IMR-90 (cell line): ENCODE measurements at regions not wholly inside any gene's neighbourhood (a gene's known extent, or its start where the extent isn't known, plus 50 kb on each side); places are given as distances from the start of the nearest gene placed in this dataset.

Experiments
- ATAC-seq: fragments of 200-7000 bp; cut with Tn5 transposase; 2 replicates; pipeline ENCODE4 v1.9.1; 2020; ENCODE audit warnings: low read depth, mild to moderate bottlenecking, moderate library complexity
- BruUV-seq: library from RNA; stranded (reverse); fragments of 400-500 nt; replicated peaks from 2 replicates; lab custom pipeline; 2021; lab: Mats Ljungman, UMichigan
- CTCF ChIA-PET: fragments of 300-600 bp; formaldehyde crosslinking; extraction: SDS; loops from one replicate; lab custom pipeline; 2021; ENCODE audit warnings: antibody characterized with exemption; lab: Yijun Ruan, JAX
- POLR2A ChIA-PET: fragments of 300-600 bp; sonication (Branson Sonifier 250); formaldehyde crosslinking; loops from one replicate; lab custom pipeline; 2022; ENCODE audit warnings: antibody characterized with exemption; ENCODE audit not compliant: unreplicated experiment; lab: Charles Lee
- DNase-seq: peaks from one replicate; pipeline ENCODE4 v3.0.0; 2013
- H2AFZ ChIP-seq: replicated peaks from 2 replicates; pipeline ENCODE3; 2013; ENCODE audit warnings: low read length, mild to moderate bottlenecking; ENCODE audit not compliant: poor library complexity
- H2AK5ac ChIP-seq: 2 replicates; pipeline ENCODE4 v1.6.1; 2013; ENCODE audit warnings: low read depth, low read length, inconsistent platforms
- H2AK9ac ChIP-seq: replicated peaks from 2 replicates; pipeline ENCODE3; 2013; ENCODE audit warnings: mild to moderate bottlenecking, low read depth, low read length, moderate library complexity; ENCODE audit not compliant: poor library complexity
- H2BK120ac ChIP-seq: 2 replicates; pipeline ENCODE4 v1.6.1; 2013; ENCODE audit warnings: low read depth, low read length, inconsistent platforms
- H2BK15ac ChIP-seq: 3 replicates; pipeline ENCODE4 v1.6.1; 2013; ENCODE audit warnings: low read depth, low read length, inconsistent platforms
- H2BK20ac ChIP-seq: 2 replicates; pipeline ENCODE4 v1.6.1; 2013; ENCODE audit warnings: low read depth, mild to moderate bottlenecking, inconsistent platforms, low read length, moderate library complexity
- H2BK5ac ChIP-seq: 2 replicates; pipeline ENCODE4 v1.6.1; 2013; ENCODE audit warnings: mild to moderate bottlenecking, low read depth, low read length, inconsistent platforms; ENCODE audit not compliant: poor library complexity, severe bottlenecking
- H3K14ac ChIP-seq: replicated peaks from 2 replicates; pipeline ENCODE4 v1.6.1; 2013; ENCODE audit warnings: low read depth, low read length, inconsistent platforms
- H3K18ac ChIP-seq: 2 replicates; pipeline ENCODE4 v1.6.1; 2013; ENCODE audit warnings: low read depth, low read length, control low read depth
- H3K23ac ChIP-seq: 2 replicates; pipeline ENCODE4 v1.6.1; 2013; ENCODE audit warnings: low read depth, low read length, inconsistent platforms
- H3K27ac ChIP-seq: 2 replicates; pipeline ENCODE4 v1.5.1; 2013; ENCODE audit warnings: mild to moderate bottlenecking, control low read depth, low read length; ENCODE audit not compliant: insufficient read depth
- H3K27me3 ChIP-seq: 2 replicates; pipeline ENCODE4 v1.6.1; 2013; ENCODE audit warnings: low read length; ENCODE audit not compliant: control insufficient read depth, insufficient read depth
- H3K36me3 ChIP-seq: 2 replicates; pipeline ENCODE4 v1.6.1; 2013; ENCODE audit warnings: low read length, mixed read lengths; ENCODE audit not compliant: control insufficient read depth, insufficient read depth
- H3K4ac ChIP-seq: 2 replicates; pipeline ENCODE4 v1.6.1; 2013; ENCODE audit warnings: low read depth, low read length, inconsistent platforms
- H3K4me1 ChIP-seq: 2 replicates; pipeline ENCODE4 v1.6.1; 2013; ENCODE audit warnings: low read length, mixed read lengths; ENCODE audit not compliant: control insufficient read depth, insufficient read depth
- H3K4me2 ChIP-seq: 2 replicates; pipeline ENCODE4 v1.6.1; 2013; ENCODE audit warnings: low read depth, mild to moderate bottlenecking, control low read depth, low read length, moderate library complexity
- H3K4me3 ChIP-seq: 2 replicates; pipeline ENCODE4 v1.5.1; 2013; ENCODE audit warnings: low read depth, mild to moderate bottlenecking, control low read depth, low read length, moderate library complexity; ENCODE audit not compliant: insufficient read depth
- H3K56ac ChIP-seq: 2 replicates; pipeline ENCODE4 v1.6.1; 2013; ENCODE audit warnings: low read length, inconsistent platforms; ENCODE audit not compliant: insufficient read depth; ENCODE audit errors: extremely low read depth
- H3K79me1 ChIP-seq, 2 experiments: 2 replicates each; pipeline ENCODE4 v1.6.1; 2013; ENCODE audit warnings: low read length in 2 of 2, inconsistent platforms in 1 of 2, low read depth in 1 of 2
- H3K9ac ChIP-seq: 2 replicates; pipeline ENCODE4 v1.6.1; 2013; ENCODE audit warnings: low read depth, low read length, control low read depth
- H3K9me1 ChIP-seq: 2 replicates; pipeline ENCODE4 v1.6.1; 2013; ENCODE audit warnings: low read length, inconsistent platforms; ENCODE audit not compliant: insufficient read depth
- H3K9me3 ChIP-seq: 2 replicates; pipeline ENCODE4 v1.6.1; 2013; ENCODE audit warnings: low read length; ENCODE audit not compliant: control insufficient read depth, insufficient read depth
- H4K20me1 ChIP-seq: 2 replicates; pipeline ENCODE4 v1.6.1; 2013; ENCODE audit warnings: low read length, inconsistent platforms; ENCODE audit not compliant: insufficient read depth
- H4K5ac ChIP-seq: 2 replicates; pipeline ENCODE4 v1.6.1; 2013; ENCODE audit warnings: mild to moderate bottlenecking, low read depth, low read length, control low read depth
- H4K8ac ChIP-seq, 2 experiments: 2 replicates each; pipeline ENCODE4 v1.6.1; 2013; ENCODE audit warnings: low read depth in 2 of 2, low read length in 2 of 2, control low read depth in 1 of 2, inconsistent platforms in 1 of 2
- H4K91ac ChIP-seq: 2 replicates; pipeline ENCODE4 v1.6.1; 2013; ENCODE audit warnings: low read depth, low read length, inconsistent platforms; ENCODE audit not compliant: insufficient read depth
- BHLHE40 ChIP-seq: fragments of 150-350 bp; IDR thresholded peaks from 2 replicates; pipeline ENCODE4 v1.6.1; 2016; ENCODE audit warnings: mild to moderate bottlenecking, low read depth, low read length
- CEBPB ChIP-seq: IDR thresholded peaks from 2 replicates; pipeline ENCODE4 v1.6.1; 2012; ENCODE audit warnings: low read depth, low read length, improper control_type of control experiment
- CHD1 ChIP-seq: IDR thresholded peaks from 2 replicates; pipeline ENCODE4 v1.6.1; 2012; ENCODE audit warnings: low read depth, low read length, improper control_type of control experiment
- CTCF ChIP-seq: conservative IDR thresholded peaks from 2 replicates; pipeline ENCODE4 v1.5.1; 2012; ENCODE audit warnings: mild to moderate bottlenecking, low read depth, low read length, improper control_type of control experiment
- ELK1 ChIP-seq: fragments of 150-350 bp; IDR thresholded peaks from 2 replicates; pipeline ENCODE4 v1.6.1; 2016; ENCODE audit warnings: low read depth, mild to moderate bottlenecking, low read length, moderate library complexity, borderline replicate concordance
- FOS ChIP-seq: fragments of 150-350 bp; IDR thresholded peaks from 2 replicates; pipeline ENCODE4 v1.6.1; 2016; ENCODE audit warnings: low read depth, low read length
- MAFK ChIP-seq: IDR thresholded peaks from 2 replicates; pipeline ENCODE4 v1.6.1; 2012; ENCODE audit warnings: low read depth, low read length, improper control_type of control experiment
- MAZ ChIP-seq: IDR thresholded peaks from 2 replicates; pipeline ENCODE4 v1.6.1; 2012; ENCODE audit warnings: low read depth, mild to moderate bottlenecking, low read length, improper control_type of control experiment, moderate library complexity, borderline replicate concordance
- MXI1 ChIP-seq: IDR thresholded peaks from 2 replicates; pipeline ENCODE4 v1.6.1; 2012; ENCODE audit warnings: low read depth, mild to moderate bottlenecking, low read length, moderate library complexity, borderline replicate concordance
- NFE2L2 ChIP-seq: fragments of 150-350 bp; IDR thresholded peaks from 2 replicates; pipeline ENCODE4 v1.6.1; 2016; ENCODE audit warnings: low read depth, mild to moderate bottlenecking, low read length
- POLR2A ChIP-seq: IDR thresholded peaks from 2 replicates; pipeline ENCODE4 v1.6.1; 2012; ENCODE audit warnings: mild to moderate bottlenecking, low read depth, low read length
- RAD21 ChIP-seq: IDR thresholded peaks from 2 replicates; pipeline ENCODE4 v1.6.1; 2012; ENCODE audit warnings: low read length, improper control_type of control experiment
- RCOR1 ChIP-seq: IDR thresholded peaks from 2 replicates; pipeline ENCODE4 v1.6.1; 2012; ENCODE audit warnings: mild to moderate bottlenecking, low read length, improper control_type of control experiment; ENCODE audit not compliant: insufficient replicate concordance
- RFX5 ChIP-seq: IDR thresholded peaks from 2 replicates; pipeline ENCODE4 v1.8.0; 2012; ENCODE audit warnings: low read depth, mild to moderate bottlenecking, low read length, moderate library complexity
- SMC3 ChIP-seq: fragments of 150-350 bp; IDR thresholded peaks from 2 replicates; pipeline ENCODE4 v1.6.1; 2016; ENCODE audit warnings: low read depth, mild to moderate bottlenecking, antibody characterized with exemption, low read length, moderate library complexity
- USF2 ChIP-seq: fragments of 150-350 bp; IDR thresholded peaks from 2 replicates; pipeline ENCODE4 v1.6.1; 2017; ENCODE audit warnings: mild to moderate bottlenecking, antibody characterized with exemption, low read length, low read depth
- WGBS, 2 experiments: methylation state at CpG; one replicate each; pipeline versions ENCODE4 v1.1.5 to v1.1.7; 2013; ENCODE audit warnings: missing lambda C conversion rate in 2 of 2; ENCODE audit not compliant: insufficient read length in 1 of 2; ENCODE audit errors: extremely low coverage in 2 of 2; 5-methylcytosine and 5-hydroxymethylcytosine counted together
- dilution Hi-C: fragments of 300-500 bp; cut with HindIII; formaldehyde crosslinking; loops from one replicate; pipeline ENCODE4 v1.14.3; 2018; ENCODE audit warnings: low sequenced_read_pairs; ENCODE audit not compliant: unreplicated experiment
- in situ Hi-C: fragments of 300-500 bp; cut with MboI; formaldehyde crosslinking; loops from 3 replicates; pipeline ENCODE4 v1.14.3; 2019; ENCODE audit warnings: low sequenced_read_pairs, inconsistent platforms, mixed read lengths
- intact Hi-C: fragments of 100-400 bp; cut with micrococcal nuclease; formaldehyde crosslinking; loops from 2 replicates; pipeline ENCODE4 v1.10.0; 2022

GRCh38 chr2:152260939-152261338 lies 74.0 kb upstream of the FMNL2 start:
- no peak overlapping the region for H3K4me3 ChIP-seq
- no peak overlapping the region for H2BK5ac ChIP-seq
- no CpG with 5 or more reads among the region's 4 CpGs for WGBS, 2 experiments
- H3K36me3 ChIP-seq: no peaks in the 10 kb centered on the region
- no peak overlapping the region for H2BK20ac ChIP-seq
- H3K79me1 ChIP-seq: no peaks in the 10 kb centered on the region
- BruUV-seq: no TSS peak
- no peak overlapping the region for H2AFZ ChIP-seq
- H3K27me3 ChIP-seq: peaks cover 2% of the 10 kb centered on the region; the same call in 1 of the 2 replicates
- intact Hi-C loops: no loop called here
- H3K18ac ChIP-seq: no peak overlapping the region
- no peak for DNase-seq
- no peak overlapping the region for H4K5ac ChIP-seq
- H3K14ac ChIP-seq: no peak overlapping the region
- no peaks in the 10 kb centered on the region for H3K4me1 ChIP-seq
- no peak for ATAC-seq
- H2BK120ac ChIP-seq: no peak overlapping the region
- dilution Hi-C loops: no loop called here
- H3K9ac ChIP-seq: no peak overlapping the region
- H3K56ac ChIP-seq: no peak overlapping the region
- H3K27ac ChIP-seq: no peak overlapping the region
- H2AK5ac ChIP-seq: no peak overlapping the region
- H3K9me1 ChIP-seq: no peaks in the 10 kb centered on the region
- no peak overlapping the region for H4K8ac ChIP-seq
- CTCF ChIA-PET: no interaction called here
- no peak overlapping the region for H3K4me2 ChIP-seq
- no peak overlapping the region for H2BK15ac ChIP-seq
- TF ChIP-seq MAZ (no peak), USF2 (no peak), FOS (no peak), MAFK (no peak), ELK1 (no peak), BHLHE40 (no peak), POLR2A (no peak), CHD1 (no peak), RFX5 (no peak), RAD21 (no peak), RCOR1 (no peak), CTCF (no peak), MXI1 (no peak), NFE2L2 (no peak), CEBPB (no peak), SMC3 (no peak)
- H3K4ac ChIP-seq: no peak overlapping the region
- in situ Hi-C loops: no loop called here
- no peaks in the 10 kb centered on the region for H4K20me1 ChIP-seq
- no peaks in the 10 kb centered on the region for H3K9me3 ChIP-seq
- H3K23ac ChIP-seq: no peak overlapping the region
- H2AK9ac ChIP-seq: no peak overlapping the region
- no peak overlapping the region for H4K91ac ChIP-seq
- POLR2A ChIA-PET: no interaction called here
